Lower lobe of right lung (tissue), 2 donors: ENCODE measurements at regions not wholly inside any gene's neighbourhood (a gene's known extent, or its start where the extent isn't known, plus 50 kb on each side); places are given as distances from the start of the nearest gene placed in this dataset.

ENCODE experiments used
- ATAC-seq, 2 donors: fragments of 200-7000 bp; cut with Tn5 transposase; one replicate each; pipeline ENCODE4 v1.9.1; 2020 to 2022; ENCODE audit warnings: mild to moderate bottlenecking in 2 of 2, moderate library complexity in 2 of 2
- DNase-seq: peaks from one replicate; pipeline ENCODE4 v3.0.0-alpha.2; 2020
- H3K27ac ChIP-seq: fragments of 200-600 bp; one replicate; pipeline ENCODE4 v1.8.0; 2022
- H3K27me3 ChIP-seq: fragments of 200-600 bp; one replicate; pipeline ENCODE4 v1.8.0; 2022; ENCODE audit warnings: low read depth
- H3K36me3 ChIP-seq: fragments of 200-600 bp; one replicate; pipeline ENCODE4 v1.8.0; 2022; ENCODE audit warnings: mild to moderate bottlenecking
- H3K4me1 ChIP-seq: fragments of 200-600 bp; one replicate; pipeline ENCODE4 v1.8.0; 2022
- H3K4me3 ChIP-seq: fragments of 200-600 bp; one replicate; pipeline ENCODE4 v1.8.0; 2022; ENCODE audit warnings: mild to moderate bottlenecking
- H3K9me3 ChIP-seq: fragments of 200-600 bp; one replicate; pipeline ENCODE4 v1.8.0; 2022
- intact Hi-C: fragments of 100-400 bp; cut with DNase I; formaldehyde crosslinking; loops from one replicate; pipeline ENCODE4 v1.11.0; 2022
- TF ChIP-seq, protein P1 (sequence below): fragments of 200-600 bp; IDR thresholded peaks from one replicate; pipeline ENCODE4 v1.8.0; 2022; ENCODE audit warnings: antibody characterized with exemption, mild to moderate bottlenecking
- donor health status: DM: no; HTN: yes; CAD: no; lungs with severe emphysema.

- TF ChIP-seq, protein P1, sequence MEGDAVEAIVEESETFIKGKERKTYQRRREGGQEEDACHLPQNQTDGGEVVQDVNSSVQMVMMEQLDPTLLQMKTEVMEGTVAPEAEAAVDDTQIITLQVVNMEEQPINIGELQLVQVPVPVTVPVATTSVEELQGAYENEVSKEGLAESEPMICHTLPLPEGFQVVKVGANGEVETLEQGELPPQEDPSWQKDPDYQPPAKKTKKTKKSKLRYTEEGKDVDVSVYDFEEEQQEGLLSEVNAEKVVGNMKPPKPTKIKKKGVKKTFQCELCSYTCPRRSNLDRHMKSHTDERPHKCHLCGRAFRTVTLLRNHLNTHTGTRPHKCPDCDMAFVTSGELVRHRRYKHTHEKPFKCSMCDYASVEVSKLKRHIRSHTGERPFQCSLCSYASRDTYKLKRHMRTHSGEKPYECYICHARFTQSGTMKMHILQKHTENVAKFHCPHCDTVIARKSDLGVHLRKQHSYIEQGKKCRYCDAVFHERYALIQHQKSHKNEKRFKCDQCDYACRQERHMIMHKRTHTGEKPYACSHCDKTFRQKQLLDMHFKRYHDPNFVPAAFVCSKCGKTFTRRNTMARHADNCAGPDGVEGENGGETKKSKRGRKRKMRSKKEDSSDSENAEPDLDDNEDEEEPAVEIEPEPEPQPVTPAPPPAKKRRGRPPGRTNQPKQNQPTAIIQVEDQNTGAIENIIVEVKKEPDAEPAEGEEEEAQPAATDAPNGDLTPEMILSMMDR, result no peak
- intact Hi-C loops, result no loop called here
- ATAC-seq (no peak), DNase-seq (no peak)
- H3K4me1 ChIP-seq, result no peaks in the 10 kb centered on the region
- H3K27ac ChIP-seq, result no peak overlapping the region
- H3K4me3 ChIP-seq, result no peak overlapping the region
- H3K36me3 ChIP-seq, result no peaks in the 10 kb centered on the region
- H3K9me3 ChIP-seq, result no peaks in the 10 kb centered on the region
- H3K27me3 ChIP-seq, result no peaks in the 10 kb centered on the region
These were observed 370.3 kb downstream of the ARHGEF28 start for GRCh38 chr5:73996151-73996755.

DNA sequence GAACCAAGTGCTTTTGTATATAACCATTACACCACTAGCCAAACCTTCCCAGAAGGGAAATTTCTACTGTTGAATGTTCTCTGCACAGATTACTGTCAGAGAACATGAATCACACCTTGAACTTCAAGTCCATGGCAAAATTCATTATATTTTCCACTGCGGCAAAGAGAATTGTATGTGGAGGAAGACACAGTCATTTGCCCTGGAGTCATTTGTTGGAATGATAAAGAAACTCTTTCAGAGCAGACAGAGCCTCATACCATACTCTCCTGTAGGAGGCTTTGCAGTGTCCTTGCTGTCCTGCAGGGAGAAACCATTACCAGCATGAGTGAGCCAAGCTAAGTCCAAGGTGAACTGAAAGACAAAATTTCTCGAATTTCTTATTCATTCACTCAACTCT is 369.0 kb downstream of the ARHGEF28 start:
- ATAC-seq, result no peak
- Histone ChIP-seq H3K4me1 (peaks cover 4% of the 10 kb centered on the region), H3K36me3 (no peaks in the 10 kb centered on the region), H3K27me3 (no peaks in the 10 kb centered on the region), H3K9me3 (no peaks in the 10 kb centered on the region), H3K27ac (no peak overlapping the region), H3K4me3 (no peak overlapping the region)
- intact Hi-C loops, result no loop called here
- DNase-seq, result no peak
- TF ChIP-seq, protein P1, result no peak
